ENCODE measurements at regions not wholly inside any gene's neighbourhood (a gene's known extent, or its start where the extent isn't known, plus 50 kb on each side); places are given as distances from the start of the nearest gene placed in this dataset.

DNA sequence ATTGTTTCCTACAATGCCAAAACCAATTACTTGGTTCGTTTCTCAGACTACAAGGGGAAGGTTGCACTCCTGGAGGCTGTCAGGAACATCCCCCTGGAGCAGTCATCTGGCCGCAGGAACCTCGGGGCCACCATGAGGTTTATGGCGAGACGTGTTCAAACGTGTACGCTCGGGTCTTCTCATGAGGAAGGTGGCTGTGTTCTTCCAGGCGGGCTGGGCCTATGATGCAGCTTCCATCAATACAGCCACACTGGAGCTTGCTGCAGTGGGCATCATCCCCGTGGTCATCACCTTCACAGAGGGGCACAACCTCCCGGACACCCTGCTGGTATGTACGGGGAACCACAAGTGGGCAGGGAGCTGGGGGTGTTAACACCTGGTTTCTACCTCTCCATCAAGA, 94.5 kb upstream of the COL6A5 start:
- no peak for ATAC-seq

More for the DNA sequence above, 94.5 kb upstream of the COL6A5 start:
- H3F3A ChIP-seq (replicated peaks; ENCODE audit: low read depth), result no peaks in the 10 kb centered on the region
- Mint-ChIP-seq H3K36me3 (ENCODE audit: low read depth) (no peaks in the 10 kb centered on the region), H3K9me3 (no peaks in the 10 kb centered on the region), H3K27ac (no peak overlapping the region), H3K4me3 (no peak overlapping the region), H3K4me1 (no peaks in the 10 kb centered on the region), H3K27me3 (ENCODE audit: insufficient read depth, low read depth, poor library complexity) (no peaks in the 10 kb centered on the region)
- H3K27ac ChIP-seq (ENCODE audit: low read depth), result no peak overlapping the region
- H2AFZ ChIP-seq, result no peak overlapping the region
- DNase-seq (ENCODE audit: low spot score), result no peak
- no peaks in the 10 kb centered on the region for H3K79me2 ChIP-seq (replicated peaks; ENCODE audit: insufficient read depth)
- no peak overlapping the region for H3K4me3 ChIP-seq
- no peaks in the 10 kb centered on the region for H3K9me2 ChIP-seq (ENCODE audit: insufficient read depth)
- no peaks in the 10 kb centered on the region for H4K20me1 ChIP-seq (replicated peaks; ENCODE audit: insufficient read depth)
- no peaks in the 10 kb centered on the region for H3K4me1 ChIP-seq (ENCODE audit: insufficient read depth)
- H3K4me2 ChIP-seq, result no peak overlapping the region
- no peaks in the 10 kb centered on the region for H3K36me3 ChIP-seq (ENCODE audit: insufficient read depth)
- no peak for TF ChIP-seq JUNB (IDR thresholded peaks at IDR 0.05; ENCODE audit: unreplicated experiment)
- no peak for TF ChIP-seq NANOG (IDR thresholded peaks at IDR 0.05; ENCODE audit: borderline replicate concordance)
- no peak for TF ChIP-seq POLR2AphosphoS5 (IDR thresholded peaks at IDR 0.05; ENCODE audit: low read depth)
- no peak for TF ChIP-seq EZH2 (IDR thresholded peaks at IDR 0.05; ENCODE audit: low read depth, unreplicated experiment)
- TF ChIP-seq, protein P1, sequence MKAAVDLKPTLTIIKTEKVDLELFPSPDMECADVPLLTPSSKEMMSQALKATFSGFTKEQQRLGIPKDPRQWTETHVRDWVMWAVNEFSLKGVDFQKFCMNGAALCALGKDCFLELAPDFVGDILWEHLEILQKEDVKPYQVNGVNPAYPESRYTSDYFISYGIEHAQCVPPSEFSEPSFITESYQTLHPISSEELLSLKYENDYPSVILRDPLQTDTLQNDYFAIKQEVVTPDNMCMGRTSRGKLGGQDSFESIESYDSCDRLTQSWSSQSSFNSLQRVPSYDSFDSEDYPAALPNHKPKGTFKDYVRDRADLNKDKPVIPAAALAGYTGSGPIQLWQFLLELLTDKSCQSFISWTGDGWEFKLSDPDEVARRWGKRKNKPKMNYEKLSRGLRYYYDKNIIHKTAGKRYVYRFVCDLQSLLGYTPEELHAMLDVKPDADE (IDR thresholded peaks at IDR 0.05), result no peak
- TF ChIP-seq EZH2phosphoT487 (IDR thresholded peaks at IDR 0.05; ENCODE audit: unreplicated experiment), result no peak
- no peak for TF ChIP-seq CREB1 (CRISPR knock-in tag; IDR thresholded peaks at IDR 0.05; ENCODE audit: low read depth)
- TF ChIP-seq ZNF114 (CRISPR knock-in tag; IDR thresholded peaks at IDR 0.05), result no peak
- no peak for TF ChIP-seq ZNF331 (CRISPR knock-in tag; IDR thresholded peaks at IDR 0.05; ENCODE audit: low read depth)
- TF ChIP-seq, protein P2, sequence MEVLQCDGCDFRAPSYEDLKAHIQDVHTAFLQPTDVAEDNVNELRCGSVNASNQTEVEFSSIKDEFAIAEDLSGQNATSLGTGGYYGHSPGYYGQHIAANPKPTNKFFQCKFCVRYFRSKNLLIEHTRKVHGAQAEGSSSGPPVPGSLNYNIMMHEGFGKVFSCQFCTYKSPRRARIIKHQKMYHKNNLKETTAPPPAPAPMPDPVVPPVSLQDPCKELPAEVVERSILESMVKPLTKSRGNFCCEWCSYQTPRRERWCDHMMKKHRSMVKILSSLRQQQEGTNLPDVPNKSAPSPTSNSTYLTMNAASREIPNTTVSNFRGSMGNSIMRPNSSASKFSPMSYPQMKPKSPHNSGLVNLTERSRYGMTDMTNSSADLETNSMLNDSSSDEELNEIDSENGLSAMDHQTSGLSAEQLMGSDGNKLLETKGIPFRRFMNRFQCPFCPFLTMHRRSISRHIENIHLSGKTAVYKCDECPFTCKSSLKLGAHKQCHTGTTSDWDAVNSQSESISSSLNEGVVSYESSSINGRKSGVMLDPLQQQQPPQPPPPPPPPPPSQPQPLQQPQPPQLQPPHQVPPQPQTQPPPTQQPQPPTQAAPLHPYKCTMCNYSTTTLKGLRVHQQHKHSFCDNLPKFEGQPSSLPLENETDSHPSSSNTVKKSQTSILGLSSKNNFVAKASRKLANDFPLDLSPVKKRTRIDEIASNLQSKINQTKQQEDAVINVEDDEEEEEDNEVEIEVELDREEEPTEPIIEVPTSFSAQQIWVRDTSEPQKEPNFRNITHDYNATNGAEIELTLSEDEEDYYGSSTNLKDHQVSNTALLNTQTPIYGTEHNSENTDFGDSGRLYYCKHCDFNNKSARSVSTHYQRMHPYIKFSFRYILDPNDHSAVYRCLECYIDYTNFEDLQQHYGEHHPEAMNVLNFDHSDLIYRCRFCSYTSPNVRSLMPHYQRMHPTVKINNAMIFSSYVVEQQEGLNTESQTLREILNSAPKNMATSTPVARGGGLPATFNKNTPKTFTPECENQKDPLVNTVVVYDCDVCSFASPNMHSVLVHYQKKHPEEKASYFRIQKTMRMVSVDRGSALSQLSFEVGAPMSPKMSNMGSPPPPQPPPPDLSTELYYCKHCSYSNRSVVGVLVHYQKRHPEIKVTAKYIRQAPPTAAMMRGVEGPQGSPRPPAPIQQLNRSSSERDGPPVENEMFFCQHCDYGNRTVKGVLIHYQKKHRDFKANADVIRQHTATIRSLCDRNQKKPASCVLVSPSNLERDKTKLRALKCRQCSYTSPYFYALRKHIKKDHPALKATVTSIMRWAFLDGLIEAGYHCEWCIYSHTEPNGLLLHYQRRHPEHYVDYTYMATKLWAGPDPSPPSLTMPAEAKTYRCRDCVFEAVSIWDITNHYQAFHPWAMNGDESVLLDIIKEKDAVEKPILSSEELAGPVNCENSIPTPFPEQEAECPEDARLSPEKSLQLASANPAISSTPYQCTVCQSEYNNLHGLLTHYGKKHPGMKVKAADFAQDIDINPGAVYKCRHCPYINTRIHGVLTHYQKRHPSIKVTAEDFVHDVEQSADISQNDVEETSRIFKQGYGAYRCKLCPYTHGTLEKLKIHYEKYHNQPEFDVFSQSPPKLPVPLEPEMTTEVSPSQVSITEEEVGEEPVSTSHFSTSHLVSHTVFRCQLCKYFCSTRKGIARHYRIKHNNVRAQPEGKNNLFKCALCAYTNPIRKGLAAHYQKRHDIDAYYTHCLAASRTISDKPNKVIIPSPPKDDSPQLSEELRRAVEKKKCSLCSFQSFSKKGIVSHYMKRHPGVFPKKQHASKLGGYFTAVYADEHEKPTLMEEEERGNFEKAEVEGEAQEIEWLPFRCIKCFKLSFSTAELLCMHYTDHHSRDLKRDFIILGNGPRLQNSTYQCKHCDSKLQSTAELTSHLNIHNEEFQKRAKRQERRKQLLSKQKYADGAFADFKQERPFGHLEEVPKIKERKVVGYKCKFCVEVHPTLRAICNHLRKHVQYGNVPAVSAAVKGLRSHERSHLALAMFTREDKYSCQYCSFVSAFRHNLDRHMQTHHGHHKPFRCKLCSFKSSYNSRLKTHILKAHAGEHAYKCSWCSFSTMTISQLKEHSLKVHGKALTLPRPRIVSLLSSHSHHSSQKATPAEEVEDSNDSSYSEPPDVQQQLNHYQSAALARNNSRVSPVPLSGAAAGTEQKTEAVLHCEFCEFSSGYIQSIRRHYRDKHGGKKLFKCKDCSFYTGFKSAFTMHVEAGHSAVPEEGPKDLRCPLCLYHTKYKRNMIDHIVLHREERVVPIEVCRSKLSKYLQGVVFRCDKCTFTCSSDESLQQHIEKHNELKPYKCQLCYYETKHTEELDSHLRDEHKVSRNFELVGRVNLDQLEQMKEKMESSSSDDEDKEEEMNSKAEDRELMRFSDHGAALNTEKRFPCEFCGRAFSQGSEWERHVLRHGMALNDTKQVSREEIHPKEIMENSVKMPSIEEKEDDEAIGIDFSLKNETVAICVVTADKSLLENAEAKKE (CRISPR knock-in tag; IDR thresholded peaks at IDR 0.05), result no peak
- TF ChIP-seq, protein P3, sequence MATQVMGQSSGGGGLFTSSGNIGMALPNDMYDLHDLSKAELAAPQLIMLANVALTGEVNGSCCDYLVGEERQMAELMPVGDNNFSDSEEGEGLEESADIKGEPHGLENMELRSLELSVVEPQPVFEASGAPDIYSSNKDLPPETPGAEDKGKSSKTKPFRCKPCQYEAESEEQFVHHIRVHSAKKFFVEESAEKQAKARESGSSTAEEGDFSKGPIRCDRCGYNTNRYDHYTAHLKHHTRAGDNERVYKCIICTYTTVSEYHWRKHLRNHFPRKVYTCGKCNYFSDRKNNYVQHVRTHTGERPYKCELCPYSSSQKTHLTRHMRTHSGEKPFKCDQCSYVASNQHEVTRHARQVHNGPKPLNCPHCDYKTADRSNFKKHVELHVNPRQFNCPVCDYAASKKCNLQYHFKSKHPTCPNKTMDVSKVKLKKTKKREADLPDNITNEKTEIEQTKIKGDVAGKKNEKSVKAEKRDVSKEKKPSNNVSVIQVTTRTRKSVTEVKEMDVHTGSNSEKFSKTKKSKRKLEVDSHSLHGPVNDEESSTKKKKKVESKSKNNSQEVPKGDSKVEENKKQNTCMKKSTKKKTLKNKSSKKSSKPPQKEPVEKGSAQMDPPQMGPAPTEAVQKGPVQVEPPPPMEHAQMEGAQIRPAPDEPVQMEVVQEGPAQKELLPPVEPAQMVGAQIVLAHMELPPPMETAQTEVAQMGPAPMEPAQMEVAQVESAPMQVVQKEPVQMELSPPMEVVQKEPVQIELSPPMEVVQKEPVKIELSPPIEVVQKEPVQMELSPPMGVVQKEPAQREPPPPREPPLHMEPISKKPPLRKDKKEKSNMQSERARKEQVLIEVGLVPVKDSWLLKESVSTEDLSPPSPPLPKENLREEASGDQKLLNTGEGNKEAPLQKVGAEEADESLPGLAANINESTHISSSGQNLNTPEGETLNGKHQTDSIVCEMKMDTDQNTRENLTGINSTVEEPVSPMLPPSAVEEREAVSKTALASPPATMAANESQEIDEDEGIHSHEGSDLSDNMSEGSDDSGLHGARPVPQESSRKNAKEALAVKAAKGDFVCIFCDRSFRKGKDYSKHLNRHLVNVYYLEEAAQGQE (IDR thresholded peaks at IDR 0.05; ENCODE audit: unreplicated experiment), result no peak
- TF ChIP-seq, protein P4, sequence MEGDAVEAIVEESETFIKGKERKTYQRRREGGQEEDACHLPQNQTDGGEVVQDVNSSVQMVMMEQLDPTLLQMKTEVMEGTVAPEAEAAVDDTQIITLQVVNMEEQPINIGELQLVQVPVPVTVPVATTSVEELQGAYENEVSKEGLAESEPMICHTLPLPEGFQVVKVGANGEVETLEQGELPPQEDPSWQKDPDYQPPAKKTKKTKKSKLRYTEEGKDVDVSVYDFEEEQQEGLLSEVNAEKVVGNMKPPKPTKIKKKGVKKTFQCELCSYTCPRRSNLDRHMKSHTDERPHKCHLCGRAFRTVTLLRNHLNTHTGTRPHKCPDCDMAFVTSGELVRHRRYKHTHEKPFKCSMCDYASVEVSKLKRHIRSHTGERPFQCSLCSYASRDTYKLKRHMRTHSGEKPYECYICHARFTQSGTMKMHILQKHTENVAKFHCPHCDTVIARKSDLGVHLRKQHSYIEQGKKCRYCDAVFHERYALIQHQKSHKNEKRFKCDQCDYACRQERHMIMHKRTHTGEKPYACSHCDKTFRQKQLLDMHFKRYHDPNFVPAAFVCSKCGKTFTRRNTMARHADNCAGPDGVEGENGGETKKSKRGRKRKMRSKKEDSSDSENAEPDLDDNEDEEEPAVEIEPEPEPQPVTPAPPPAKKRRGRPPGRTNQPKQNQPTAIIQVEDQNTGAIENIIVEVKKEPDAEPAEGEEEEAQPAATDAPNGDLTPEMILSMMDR (conservative IDR thresholded peaks at IDR 0.05; ENCODE audit: low read depth in 2 of 2), result no peak
- no peaks in the 10 kb centered on the region for H3K27me3 ChIP-seq (ENCODE audit: insufficient read depth)

Measured in GM23338 (cell line).